ENCODE measurements at regions not wholly inside any gene's neighbourhood (a gene's known extent, or its start where the extent isn't known, plus 50 kb on each side); places are given as distances from the start of the nearest gene placed in this dataset.

- TF ChIP-seq CREB1 (IDR thresholded peaks at IDR 0.05), result no peak
- TF ChIP-seq ZNF274 (IDR thresholded peaks at IDR 0.05; ENCODE audit: borderline replicate concordance, extremely low read depth, low read length), result no peak
- no peak for TF ChIP-seq TBP (IDR thresholded peaks at IDR 0.05; ENCODE audit: low read depth, low read length)
- TF ChIP-seq, protein P1, sequence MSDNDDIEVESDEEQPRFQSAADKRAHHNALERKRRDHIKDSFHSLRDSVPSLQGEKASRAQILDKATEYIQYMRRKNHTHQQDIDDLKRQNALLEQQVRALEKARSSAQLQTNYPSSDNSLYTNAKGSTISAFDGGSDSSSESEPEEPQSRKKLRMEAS (IDR thresholded peaks at IDR 0.05), result no peak
- no peak for TF ChIP-seq ATF3 (IDR thresholded peaks at IDR 0.05; ENCODE audit: insufficient read depth, low read depth, low read length)
- TF ChIP-seq CHD1 (IDR thresholded peaks at IDR 0.05; ENCODE audit: low read depth, low read length), result no peak
- TF ChIP-seq, protein P2, sequence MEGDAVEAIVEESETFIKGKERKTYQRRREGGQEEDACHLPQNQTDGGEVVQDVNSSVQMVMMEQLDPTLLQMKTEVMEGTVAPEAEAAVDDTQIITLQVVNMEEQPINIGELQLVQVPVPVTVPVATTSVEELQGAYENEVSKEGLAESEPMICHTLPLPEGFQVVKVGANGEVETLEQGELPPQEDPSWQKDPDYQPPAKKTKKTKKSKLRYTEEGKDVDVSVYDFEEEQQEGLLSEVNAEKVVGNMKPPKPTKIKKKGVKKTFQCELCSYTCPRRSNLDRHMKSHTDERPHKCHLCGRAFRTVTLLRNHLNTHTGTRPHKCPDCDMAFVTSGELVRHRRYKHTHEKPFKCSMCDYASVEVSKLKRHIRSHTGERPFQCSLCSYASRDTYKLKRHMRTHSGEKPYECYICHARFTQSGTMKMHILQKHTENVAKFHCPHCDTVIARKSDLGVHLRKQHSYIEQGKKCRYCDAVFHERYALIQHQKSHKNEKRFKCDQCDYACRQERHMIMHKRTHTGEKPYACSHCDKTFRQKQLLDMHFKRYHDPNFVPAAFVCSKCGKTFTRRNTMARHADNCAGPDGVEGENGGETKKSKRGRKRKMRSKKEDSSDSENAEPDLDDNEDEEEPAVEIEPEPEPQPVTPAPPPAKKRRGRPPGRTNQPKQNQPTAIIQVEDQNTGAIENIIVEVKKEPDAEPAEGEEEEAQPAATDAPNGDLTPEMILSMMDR (IDR thresholded peaks at IDR 0.05; ENCODE audit: control extremely low read depth in 1 of 3, insufficient read depth in 1 of 3, low read depth in 1 of 3, low read length in 3 of 3), result no peak
- TF ChIP-seq FOSL1 (IDR thresholded peaks at IDR 0.05; ENCODE audit: insufficient read depth, low read depth, low read length), result no peak
- TF ChIP-seq EZH2 (IDR thresholded peaks at IDR 0.05; ENCODE audit: low read depth, low read length, severe bottlenecking), result no peak
- no peak for TF ChIP-seq JUND (IDR thresholded peaks at IDR 0.05; ENCODE audit: low read length)
Observed at GRCh38 chr2:121869873-121870272, 114.4 kb downstream of the TSN start.
